Lower leg skin (tissue), 4 donors: ENCODE measurements at regions not wholly inside any gene's neighbourhood (a gene's known extent, or its start where the extent isn't known, plus 50 kb on each side); places are given as distances from the start of the nearest gene placed in this dataset.

Source experiments
- DNase-seq, 2 donors: peaks; one replicate each; pipeline ENCODE4 v3.0.0-alpha.2; 2019; ENCODE audit warnings: low spot score in 2 of 2
- H3K4me3 ChIP-seq: fragments of 200-600 bp; sonication (generic); 2 replicates; pipeline ENCODE4 v1.5.1; 2017; ENCODE audit warnings: mild to moderate bottlenecking, low read depth; ENCODE audit not compliant: poor library complexity, severe bottlenecking
- CTCF ChIP-seq, 3 donors: fragments of 450-650 bp; IDR thresholded peaks; one replicate each; pipeline ENCODE4 v1.5.1; 2016; ENCODE audit warnings: antibody characterized with exemption in 3 of 3, mild to moderate bottlenecking in 3 of 3, moderate library complexity in 2 of 3
- POLR2A ChIP-seq, 2 donors: fragments of 450-650 bp; IDR thresholded peaks; one replicate each; pipeline ENCODE4 v1.6.1; 2016 to 2017; ENCODE audit warnings: antibody characterized with exemption in 2 of 2, mild to moderate bottlenecking in 1 of 2, moderate library complexity in 1 of 2
- WGBS, 2 donors: methylation state at CpG; one replicate each; pipeline ENCODE4 v1.1.5; 2018; 5-methylcytosine and 5-hydroxymethylcytosine counted together
- intact Hi-C: fragments of 100-400 bp; cut with DNase I; formaldehyde crosslinking; loops from one replicate; pipeline ENCODE4 v1.15.0; 2023; ENCODE audit warnings: low total_unique reads

GRCh38 chr7:41295455-41295815 lies 407.5 kb downstream of the INHBA start:
- 86 to 98% methylated on average over 1 of the region's 1 CpG for WGBS, 2 donors
- no peak overlapping the region for H3K4me3 ChIP-seq
- intact Hi-C loops, result no loop called here
- TF ChIP-seq POLR2A (IDR thresholded peaks at IDR 0.05) (no peak), CTCF (IDR thresholded peaks at IDR 0.05) (no peak)
- DNase-seq, result no peak

- no peak overlapping the region for H3K4me3 ChIP-seq
- TF ChIP-seq POLR2A (IDR thresholded peaks at IDR 0.05) (no peak), CTCF (IDR thresholded peaks at IDR 0.05) (no peak)
- WGBS, 2 donors, result 83% methylated on average over 4 of the region's 4 CpGs
- intact Hi-C loops, result no loop called here
- DNase-seq, result no peak
These were observed 408.1 kb downstream of the INHBA start for GRCh38 chr7:41294556-41295454.

- 50 to 58% methylated on average over 3 of the region's 3 CpGs for WGBS, 2 donors
- intact Hi-C loops, result no loop called here
- H3K4me3 ChIP-seq, result no peak overlapping the region
- TF ChIP-seq POLR2A (IDR thresholded peaks at IDR 0.05), result no peak
- DNase-seq, result no peak
These were observed 410.4 kb downstream of the INHBA start for GRCh38 chr7:41292487-41292886.

GRCh38 chr7:41287559-41288335 lies 415.1 kb downstream of the INHBA start:
- WGBS, 2 donors, result 87 to 95% methylated on average over 2 of the region's 2 CpGs
- H3K4me3 ChIP-seq, result no peak overlapping the region
- intact Hi-C loops, result loop anchor here (2.0 kb wide), 1 partner anchor 53 kb away; no protein-coding TSS in a partner anchor
- DNase-seq, result no peak
- TF ChIP-seq POLR2A (IDR thresholded peaks at IDR 0.05), result no peak
- no peak for TF ChIP-seq CTCF (IDR thresholded peaks at IDR 0.05)

- DNase-seq, result no peak
- intact Hi-C loops, result no loop called here
- TF ChIP-seq CTCF (IDR thresholded peaks at IDR 0.05) (no peak), POLR2A (IDR thresholded peaks at IDR 0.05) (no peak)
- WGBS, 2 donors, result 83 to 87% methylated on average over 5 of the region's 5 CpGs
- no peak overlapping the region for H3K4me3 ChIP-seq
These were observed 422.4 kb downstream of the INHBA start for GRCh38 chr7:41280491-41280890.

GRCh38 chr7:41277561-41277960 lies 425.3 kb downstream of the INHBA start:
- intact Hi-C loops, result loop anchor here (10.0 kb wide), 1 partner anchor 677 kb away; no protein-coding TSS in a partner anchor
- WGBS, 2 donors, result 74 to 77% methylated on average over 2 of the region's 2 CpGs

More at GRCh38 chr7:41277561-41277960, 425.3 kb downstream of the INHBA start:
- H3K4me3 ChIP-seq, result no peak overlapping the region
- no peak for TF ChIP-seq CTCF (IDR thresholded peaks at IDR 0.05)
- no peak for DNase-seq
